ENCODE measurements at regions not wholly inside any gene's neighbourhood (a gene's known extent, or its start where the extent isn't known, plus 50 kb on each side); places are given as distances from the start of the nearest gene placed in this dataset.

GRCh38 chr2:220779931-220780330 is 792.2 kb downstream of the EPHA4 start:
- 65% methylated on average over 2 of the region's 2 CpGs for WGBS (ENCODE audit: low lambda C conversion rate, missing lambda C conversion rate)
- no peak overlapping the region for H2AFZ ChIP-seq
- no peak for TF ChIP-seq CTCF (IDR thresholded peaks at IDR 0.05; ENCODE audit: poor library complexity)
- TF ChIP-seq EZH2phosphoT487 (IDR thresholded peaks at IDR 0.05; ENCODE audit: low read depth, severe bottlenecking, unreplicated experiment), result no peak
- TF ChIP-seq EZH2 (IDR thresholded peaks at IDR 0.05; ENCODE audit: borderline replicate concordance), result no peak
- H4K20me1 ChIP-seq (ENCODE audit: insufficient read depth, poor library complexity, severe bottlenecking), result no peaks in the 10 kb centered on the region
- no peak overlapping the region for H3K27ac ChIP-seq
- no peaks in the 10 kb centered on the region for H3K36me3 ChIP-seq (replicated peaks; ENCODE audit: insufficient read depth, low read depth)
- no peaks in the 10 kb centered on the region for H3K79me2 ChIP-seq
- no peak overlapping the region for H3K4me3 ChIP-seq
- no peaks in the 10 kb centered on the region for H3K27me3 ChIP-seq
- no peaks in the 10 kb centered on the region for H3K9me3 ChIP-seq (ENCODE audit: low read depth)
- DNase-seq (ENCODE audit: low spot score), result no peak
- H3K9me2 ChIP-seq (replicated peaks; ENCODE audit: insufficient read depth), result no peaks in the 10 kb centered on the region
- H3K4me1 ChIP-seq (ENCODE audit: insufficient read depth), result no peaks in the 10 kb centered on the region
- H3K4me2 ChIP-seq, result no peak overlapping the region

GRCh38 chr2:220781622-220782241 is 790.4 kb downstream of the EPHA4 start:
- DNase-seq (ENCODE audit: low spot score), result no peak
- H4K20me1 ChIP-seq (ENCODE audit: insufficient read depth, poor library complexity, severe bottlenecking), result no peaks in the 10 kb centered on the region
- no peak overlapping the region for H3K4me3 ChIP-seq
- 57% methylated on average over 5 of the region's 5 CpGs for WGBS (ENCODE audit: low lambda C conversion rate, missing lambda C conversion rate)
- H3K4me2 ChIP-seq, result no peak overlapping the region
- no peaks in the 10 kb centered on the region for H3K79me2 ChIP-seq
- H3K9me3 ChIP-seq (ENCODE audit: low read depth), result no peaks in the 10 kb centered on the region
- TF ChIP-seq EZH2phosphoT487 (IDR thresholded peaks at IDR 0.05; ENCODE audit: low read depth, severe bottlenecking, unreplicated experiment) (no peak), EZH2 (IDR thresholded peaks at IDR 0.05; ENCODE audit: borderline replicate concordance) (no peak), CTCF (IDR thresholded peaks at IDR 0.05; ENCODE audit: poor library complexity) (no peak)
- no peaks in the 10 kb centered on the region for H3K27me3 ChIP-seq
- H3K9me2 ChIP-seq (replicated peaks; ENCODE audit: insufficient read depth), result no peaks in the 10 kb centered on the region
- H2AFZ ChIP-seq, result no peak overlapping the region
- no peaks in the 10 kb centered on the region for H3K36me3 ChIP-seq (replicated peaks; ENCODE audit: insufficient read depth, low read depth)
- no peak overlapping the region for H3K27ac ChIP-seq
- no peaks in the 10 kb centered on the region for H3K4me1 ChIP-seq (ENCODE audit: insufficient read depth)

GRCh38 chr2:220782609-220783113 is 789.4 kb downstream of the EPHA4 start:
- TF ChIP-seq CTCF (IDR thresholded peaks at IDR 0.05; ENCODE audit: poor library complexity), result no peak
- no peak for TF ChIP-seq EZH2phosphoT487 (IDR thresholded peaks at IDR 0.05; ENCODE audit: low read depth, severe bottlenecking, unreplicated experiment)
- no peak for TF ChIP-seq EZH2 (IDR thresholded peaks at IDR 0.05; ENCODE audit: borderline replicate concordance)
- H3K36me3 ChIP-seq (replicated peaks; ENCODE audit: insufficient read depth, low read depth), result no peaks in the 10 kb centered on the region
- H3K27me3 ChIP-seq, result no peaks in the 10 kb centered on the region
- no peak for DNase-seq (ENCODE audit: low spot score)
- H3K4me2 ChIP-seq, result no peak overlapping the region
- no peaks in the 10 kb centered on the region for H3K4me1 ChIP-seq (ENCODE audit: insufficient read depth)
- no peak overlapping the region for H2AFZ ChIP-seq
- H3K27ac ChIP-seq, result no peak overlapping the region
- H4K20me1 ChIP-seq (ENCODE audit: insufficient read depth, poor library complexity, severe bottlenecking), result no peaks in the 10 kb centered on the region
- no peaks in the 10 kb centered on the region for H3K9me3 ChIP-seq (ENCODE audit: low read depth)
- 90% methylated on average over 5 of the region's 5 CpGs for WGBS (ENCODE audit: low lambda C conversion rate, missing lambda C conversion rate)
- H3K4me3 ChIP-seq, result no peak overlapping the region
- H3K9me2 ChIP-seq (replicated peaks; ENCODE audit: insufficient read depth), result no peaks in the 10 kb centered on the region
- no peaks in the 10 kb centered on the region for H3K79me2 ChIP-seq

Measured in hepatocyte (in vitro differentiated cells).